B cell (primary cell): ENCODE measurements at regions not wholly inside any gene's neighbourhood (a gene's known extent, or its start where the extent isn't known, plus 50 kb on each side); places are given as distances from the start of the nearest gene placed in this dataset.

Source experiments
- EZH2 ChIP-seq: IDR thresholded peaks from 2 replicates; pipeline ENCODE4 v1.6.1; 2012; ENCODE audit warnings: borderline replicate concordance, low read depth, mild to moderate bottlenecking, moderate library complexity, low read length; ENCODE audit not compliant: insufficient read depth, poor library complexity, severe bottlenecking
- TF ChIP-seq, protein P1 (sequence below): fragments of 200-600 bp; IDR thresholded peaks from one replicate; pipeline ENCODE4 v1.8.0; 2022; ENCODE audit warnings: antibody characterized with exemption, mild to moderate bottlenecking

GRCh38 chr3:68151359-68151758 lies 496.9 kb upstream of the SUCLG2 start:
- TF ChIP-seq, protein P1, sequence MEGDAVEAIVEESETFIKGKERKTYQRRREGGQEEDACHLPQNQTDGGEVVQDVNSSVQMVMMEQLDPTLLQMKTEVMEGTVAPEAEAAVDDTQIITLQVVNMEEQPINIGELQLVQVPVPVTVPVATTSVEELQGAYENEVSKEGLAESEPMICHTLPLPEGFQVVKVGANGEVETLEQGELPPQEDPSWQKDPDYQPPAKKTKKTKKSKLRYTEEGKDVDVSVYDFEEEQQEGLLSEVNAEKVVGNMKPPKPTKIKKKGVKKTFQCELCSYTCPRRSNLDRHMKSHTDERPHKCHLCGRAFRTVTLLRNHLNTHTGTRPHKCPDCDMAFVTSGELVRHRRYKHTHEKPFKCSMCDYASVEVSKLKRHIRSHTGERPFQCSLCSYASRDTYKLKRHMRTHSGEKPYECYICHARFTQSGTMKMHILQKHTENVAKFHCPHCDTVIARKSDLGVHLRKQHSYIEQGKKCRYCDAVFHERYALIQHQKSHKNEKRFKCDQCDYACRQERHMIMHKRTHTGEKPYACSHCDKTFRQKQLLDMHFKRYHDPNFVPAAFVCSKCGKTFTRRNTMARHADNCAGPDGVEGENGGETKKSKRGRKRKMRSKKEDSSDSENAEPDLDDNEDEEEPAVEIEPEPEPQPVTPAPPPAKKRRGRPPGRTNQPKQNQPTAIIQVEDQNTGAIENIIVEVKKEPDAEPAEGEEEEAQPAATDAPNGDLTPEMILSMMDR, result no peak
- no peak for TF ChIP-seq EZH2
